Stimulated activated CD8-positive, alpha-beta memory T cell treated with anti-CD3 and anti-CD28 coated beads, Interleukin-15, amount 100 ng/mL, for 1 hour (primary cell): ENCODE measurements at regions not wholly inside any gene's neighbourhood (a gene's known extent, or its start where the extent isn't known, plus 50 kb on each side); places are given as distances from the start of the nearest gene placed in this dataset.

ENCODE experiments used
- DNase-seq: peaks from one replicate; pipeline ENCODE4 v3.0.0-alpha.2; 2020; ENCODE audit warnings: low read depth

GRCh38 chr18:57991552-57991951, 52.5 kb upstream of the NEDD4L start:
- no peak for DNase-seq

- DNase-seq = no peak
These were observed 54.5 kb upstream of the NEDD4L start for GRCh38 chr18:57989536-57989935.

GRCh38 chr18:57984490-57985115, 59.4 kb upstream of the NEDD4L start:
- DNase-seq = no peak

- DNase-seq = no peak
These were observed 60.1 kb upstream of the NEDD4L start for GRCh38 chr18:57983965-57984364.

- no peak for DNase-seq
These were observed 60.6 kb upstream of the NEDD4L start for GRCh38 chr18:57983472-57983871.

GRCh38 chr18:57982372-57983021, 61.5 kb upstream of the NEDD4L start:
- no peak for DNase-seq

- no peak for DNase-seq
These were observed 62.6 kb upstream of the NEDD4L start for GRCh38 chr18:57981308-57982028.

GRCh38 chr18:57980573-57981307, 63.3 kb upstream of the NEDD4L start:
- no peak for DNase-seq

GRCh38 chr18:57976230-57976773, 67.7 kb upstream of the NEDD4L start:
- DNase-seq = no peak

- DNase-seq = no peak
These were observed 68.2 kb upstream of the NEDD4L start for GRCh38 chr18:57975805-57976204.

GRCh38 chr18:57974585-57975265, 69.3 kb upstream of the NEDD4L start:
- DNase-seq = no peak

- DNase-seq = no peak
These were observed 70.1 kb upstream of the NEDD4L start for GRCh38 chr18:57973889-57974288.

- DNase-seq = no peak
These were observed 73.5 kb upstream of the NEDD4L start for GRCh38 chr18:57970356-57971095.

- DNase-seq = no peak
These were observed 74.2 kb upstream of the NEDD4L start for GRCh38 chr18:57969824-57970223.

GRCh38 chr18:57965246-57965645, 78.8 kb upstream of the NEDD4L start:
- DNase-seq = no peak

- DNase-seq = no peak
These were observed 82.0 kb upstream of the NEDD4L start for GRCh38 chr18:57961876-57962505.

GRCh38 chr18:57961411-57961810, 82.6 kb upstream of the NEDD4L start:
- DNase-seq = no peak

- DNase-seq = no peak
These were observed 84.7 kb upstream of the NEDD4L start for GRCh38 chr18:57959278-57959677.

- DNase-seq = no peak
These were observed 86.8 kb upstream of the NEDD4L start for GRCh38 chr18:57957210-57957609.

GRCh38 chr18:57956491-57956890, 87.5 kb upstream of the NEDD4L start:
- DNase-seq = no peak

- DNase-seq = no peak
These were observed 89.1 kb upstream of the NEDD4L start for GRCh38 chr18:57954935-57955334.
